SHP77 (cell line): ENCODE measurements at regions not wholly inside any gene's neighbourhood (a gene's known extent, or its start where the extent isn't known, plus 50 kb on each side); places are given as distances from the start of the nearest gene placed in this dataset.
A peak's percentile ranks its signal among the peaks of the same experiment; 100 is the strongest.

Experiments used
- DNase-seq, 2 experiments: peaks; one replicate each; lab custom pipeline; 2025; lab: John Stamatoyannopoulos, UW

DNA sequence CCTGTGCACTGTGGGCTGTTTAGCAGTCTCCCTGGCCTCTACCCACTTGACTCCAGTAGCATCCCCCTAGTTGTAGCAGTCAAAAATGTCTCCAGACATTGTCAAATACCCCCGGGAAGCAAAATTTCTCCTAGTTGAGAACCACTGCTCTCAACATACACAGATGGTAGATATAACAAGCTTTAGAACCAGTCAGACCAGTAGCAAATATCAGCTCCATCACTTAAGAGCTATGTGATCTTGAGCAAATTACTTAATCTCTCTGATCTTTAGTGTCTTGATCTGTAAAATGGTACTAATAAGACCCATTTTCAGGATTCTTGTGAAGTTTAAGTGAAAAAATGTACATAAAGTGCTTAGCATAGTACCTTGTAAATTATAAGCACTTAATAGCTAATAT is 96.2 kb downstream of the DUSP6 start:
- no peak for DNase-seq

GRCh38 chr12:89253488-89253887 is 98.8 kb downstream of the DUSP6 start:
- no peak for DNase-seq

- DNase-seq, result no peak
These were observed 100.0 kb downstream of the DUSP6 start for GRCh38 chr12:89252284-89252683.

GRCh38 chr12:89251342-89252271 is 100.7 kb downstream of the DUSP6 start:
- DNase-seq, result no peak

GRCh38 chr12:89250636-89251035 is 101.7 kb downstream of the DUSP6 start:
- DNase-seq, result no peak

DNA sequence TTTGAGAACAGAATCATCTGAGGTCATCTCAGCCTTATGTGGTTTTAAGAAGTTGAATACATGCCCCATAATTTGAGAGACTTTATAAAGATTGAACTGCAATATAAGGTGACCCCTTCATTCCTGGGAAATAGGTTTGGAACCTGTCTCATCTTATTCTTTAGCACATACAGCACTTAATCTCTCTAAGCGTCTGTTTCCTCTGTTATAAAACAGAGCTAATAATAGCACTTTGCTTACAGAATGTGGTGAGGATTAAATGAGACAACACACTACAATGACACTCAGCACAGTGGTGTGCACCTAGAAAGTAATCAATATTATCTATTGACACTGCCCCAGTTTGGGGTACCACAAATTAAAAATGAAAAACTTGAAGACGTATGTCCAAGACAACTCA is 102.1 kb downstream of the DUSP6 start:
- no peak for DNase-seq

DNA sequence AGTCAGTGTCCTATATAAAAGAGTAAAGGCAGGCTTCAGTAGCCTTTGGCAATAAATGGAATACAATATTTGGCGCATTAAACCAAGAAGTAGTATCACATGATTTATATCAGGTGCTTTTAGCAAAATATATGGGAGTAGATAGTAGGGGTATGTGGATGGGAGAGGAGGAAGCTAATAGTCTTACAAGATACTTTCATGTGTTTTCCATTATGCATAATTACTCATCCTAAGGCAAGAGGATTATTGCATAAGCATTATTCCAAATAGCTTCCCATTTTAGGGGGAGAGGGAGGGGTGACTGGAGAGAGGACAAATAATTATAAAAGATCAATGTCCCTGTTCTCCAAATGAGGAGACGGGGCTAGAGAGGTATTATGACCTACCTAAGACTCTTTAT is 104.3 kb downstream of the DUSP6 start:
- no peak for DNase-seq

- no peak for DNase-seq
These were observed 104.8 kb downstream of the DUSP6 start for GRCh38 chr12:89247541-89247942.

- no peak for DNase-seq
These were observed 107.2 kb downstream of the DUSP6 start for GRCh38 chr12:89245090-89245489.

DNA sequence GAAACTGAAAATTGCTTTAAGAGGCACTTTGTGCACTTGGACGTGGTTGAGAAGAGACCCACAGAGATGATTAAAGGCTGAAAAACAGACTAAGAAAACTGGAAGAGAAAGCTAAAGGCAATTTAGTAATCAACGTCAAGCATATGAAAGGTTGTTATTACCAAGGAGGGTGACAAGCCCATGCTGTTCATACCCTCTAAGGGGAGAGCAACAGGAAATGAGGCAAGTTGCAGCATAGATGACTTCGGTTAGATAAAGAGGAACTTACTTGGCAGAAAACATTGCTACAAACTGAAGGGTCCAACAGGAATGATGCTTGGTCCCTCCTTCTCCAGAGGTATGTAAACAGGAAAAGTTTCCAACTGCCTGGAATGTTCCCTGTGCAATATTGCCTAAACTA is 107.8 kb downstream of the DUSP6 start:
- DNase-seq, result no peak

DNA sequence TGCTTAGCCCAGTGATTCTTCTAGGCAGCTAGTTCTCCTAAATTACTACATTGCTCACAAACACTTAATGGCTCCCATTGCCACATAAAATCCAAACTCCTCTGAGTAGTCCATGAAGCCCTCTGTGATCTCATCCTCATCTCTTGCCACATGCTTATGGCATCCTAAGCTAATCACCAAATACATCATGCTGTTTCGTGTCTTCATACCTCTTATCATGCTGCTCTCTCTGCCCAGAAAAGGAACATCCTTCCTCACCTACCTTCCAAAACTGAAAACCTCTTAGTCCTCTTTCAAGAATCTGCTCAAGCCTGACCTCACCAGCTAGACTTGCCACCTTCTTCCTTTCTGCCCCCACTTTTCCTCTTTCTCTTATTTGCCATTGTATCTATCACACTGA is 108.5 kb downstream of the DUSP6 start:
- no peak for DNase-seq

GRCh38 chr12:89239534-89239933 is 112.8 kb downstream of the DUSP6 start:
- DNase-seq, result no peak

DNA sequence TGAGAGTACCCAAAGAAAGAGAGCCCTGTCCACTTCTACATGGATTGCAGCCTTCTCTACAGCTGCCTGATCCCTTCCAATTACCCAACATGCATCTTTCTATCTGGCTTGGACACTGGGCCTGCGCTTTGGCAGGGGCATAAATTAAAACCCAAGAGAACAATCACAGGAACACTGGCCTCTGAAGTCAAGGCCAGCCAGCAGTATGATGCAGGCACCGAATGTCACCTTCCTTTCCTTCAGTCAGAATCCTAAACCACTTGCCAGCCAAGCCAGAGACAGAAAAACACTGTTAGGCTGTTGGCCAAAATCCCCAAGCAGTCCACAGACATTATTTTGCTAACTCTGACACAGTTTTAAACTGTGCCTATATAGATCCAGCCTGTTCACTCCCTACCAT is 113.7 kb downstream of the DUSP6 start:
- DNase-seq, result no peak

- no peak for DNase-seq
These were observed 114.5 kb downstream of the DUSP6 start for GRCh38 chr12:89237763-89238162.

GRCh38 chr12:89236748-89237383 is 115.4 kb downstream of the DUSP6 start:
- no peak for DNase-seq

GRCh38 chr12:89236237-89236636 is 116.1 kb downstream of the DUSP6 start:
- no peak for DNase-seq

DNA sequence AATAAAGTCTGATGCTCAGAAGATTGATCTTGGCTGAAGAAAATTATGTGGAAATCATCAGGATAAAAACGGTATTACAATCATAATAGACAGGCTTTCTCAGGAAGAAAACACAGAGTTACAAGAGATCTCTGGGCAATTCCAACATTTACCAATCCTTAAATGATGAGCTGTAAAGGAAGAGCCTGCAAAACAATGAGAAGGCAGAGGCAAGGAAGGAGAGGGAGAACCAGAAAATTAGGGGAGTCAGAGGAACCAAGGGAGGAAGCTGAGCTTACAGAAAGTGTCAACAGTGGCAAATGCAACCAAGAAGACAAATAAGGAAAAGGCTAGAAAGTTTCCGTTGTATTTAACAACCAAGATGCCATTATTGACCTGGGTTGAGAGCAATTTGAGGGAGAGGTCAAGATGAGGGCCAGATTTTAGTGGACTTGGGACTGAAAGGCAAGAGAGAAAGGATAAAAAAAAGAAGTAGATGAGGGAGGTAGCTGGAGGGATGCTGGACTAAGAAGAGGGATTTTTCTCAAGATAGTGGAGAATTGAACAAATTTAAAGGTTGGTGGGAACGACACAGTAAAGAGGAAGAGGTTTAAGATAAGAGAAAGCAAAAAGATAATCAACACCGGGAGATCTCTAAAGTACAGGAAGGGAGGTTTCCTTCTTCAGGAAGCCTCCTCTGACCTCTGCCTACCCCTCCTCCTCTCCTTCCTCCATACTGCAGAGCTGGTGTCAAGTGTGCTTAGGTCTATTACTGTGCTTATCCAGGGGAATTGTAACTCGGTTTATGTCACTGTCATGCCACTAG is 116.9 kb downstream of the DUSP6 start:
- DNase-seq, result no peak

DNA sequence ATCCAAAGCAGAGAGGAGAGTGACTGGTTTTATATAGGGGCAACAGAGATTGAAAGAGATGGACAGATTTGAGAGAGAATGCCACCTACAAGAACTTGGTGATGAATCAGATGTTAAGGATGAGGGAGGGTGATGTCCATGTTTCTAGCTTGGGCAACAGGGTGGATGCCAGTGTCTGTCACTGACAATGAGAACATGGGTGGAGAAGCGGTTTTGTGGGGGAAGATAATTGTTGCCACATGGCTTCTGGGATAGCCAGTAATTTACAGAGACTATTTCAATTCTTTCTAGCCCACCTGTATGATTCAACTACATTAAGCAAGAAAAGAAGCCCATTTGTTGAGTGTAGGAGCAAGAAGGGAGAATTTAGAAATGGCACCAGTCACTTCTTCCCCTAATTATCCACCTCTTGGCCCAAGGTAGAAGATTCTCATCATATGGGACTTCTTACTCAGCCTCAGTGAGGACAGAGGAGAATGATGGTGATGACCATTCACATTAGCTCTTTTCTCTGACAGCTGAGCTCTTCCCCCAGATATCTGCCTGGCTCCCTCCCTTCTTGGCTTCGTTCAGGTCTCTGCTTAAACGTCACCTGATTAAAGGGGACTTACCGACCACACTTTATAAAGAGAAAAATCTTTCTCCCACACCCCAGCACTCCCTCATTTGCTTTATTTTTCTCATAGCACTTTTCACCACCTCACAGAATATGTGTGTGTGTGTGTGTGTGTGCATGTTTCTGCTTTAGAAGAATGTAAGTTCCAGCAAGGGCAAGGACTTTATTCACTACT is 117.8 kb downstream of the DUSP6 start:
- DNase-seq, result no peak

GRCh38 chr12:89231686-89232085 is 120.6 kb downstream of the DUSP6 start:
- DNase-seq, result no peak

DNA sequence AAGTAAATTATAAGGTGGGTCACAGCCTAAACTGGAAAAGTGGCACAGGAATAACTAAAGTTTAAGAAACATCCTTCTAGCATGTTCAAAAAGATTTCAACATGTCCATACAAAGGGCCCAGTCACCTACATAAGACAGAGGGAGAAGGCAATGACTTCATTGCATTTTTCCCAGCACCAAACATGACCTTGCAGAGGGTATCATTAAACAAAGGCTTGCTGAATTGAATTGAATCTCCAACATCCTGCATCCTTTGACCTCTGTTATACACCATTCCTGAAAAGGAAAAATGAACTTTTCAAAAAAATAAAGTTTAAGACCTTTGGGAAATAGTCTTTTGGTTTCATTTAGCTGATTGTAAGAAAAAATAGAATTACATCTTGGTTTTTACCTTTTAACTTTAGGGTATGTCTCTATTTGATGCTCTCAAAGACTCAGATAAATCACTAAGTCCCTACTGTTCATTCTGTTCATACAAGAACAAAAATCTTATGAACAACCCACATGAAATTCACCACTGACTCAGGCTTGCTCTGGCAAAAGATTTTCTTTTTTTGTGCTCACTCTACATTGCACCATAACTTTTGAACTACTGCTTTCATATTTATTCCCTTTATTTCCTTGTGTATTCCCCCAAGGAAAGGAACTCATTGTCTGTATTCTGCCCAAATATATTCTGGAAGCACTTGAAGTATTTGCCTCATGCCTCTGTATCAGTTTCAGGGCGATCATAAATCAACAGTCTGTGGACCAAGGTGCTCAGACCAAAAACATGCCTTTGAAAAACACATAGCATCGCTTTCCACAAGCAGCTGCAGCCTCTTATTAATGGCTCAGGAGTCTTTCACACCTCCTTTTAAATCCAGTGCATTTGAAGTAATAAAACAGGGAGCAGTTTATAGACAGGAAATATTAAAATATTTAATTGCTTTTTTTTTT is 121.7 kb downstream of the DUSP6 start:
- DNase-seq, result peak; percentile 14 to 40

DNA sequence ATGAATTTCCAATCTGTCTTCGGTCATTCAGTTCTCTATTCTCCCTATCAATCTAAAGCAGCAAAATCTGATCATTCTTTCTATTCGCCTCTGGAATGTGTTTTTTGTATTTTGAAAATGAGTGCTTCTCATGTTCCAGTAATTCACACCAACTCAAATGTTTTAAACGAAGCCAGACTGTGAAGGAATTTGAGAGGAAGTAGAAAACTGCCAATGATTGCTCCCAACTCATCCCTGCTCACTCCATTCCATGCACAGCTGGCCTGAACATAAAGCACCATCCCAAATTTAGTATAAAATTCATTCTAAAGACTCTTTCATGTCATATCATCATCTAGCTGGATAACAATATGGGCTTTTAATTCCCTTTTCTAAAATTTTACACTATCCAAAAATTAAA is 123.8 kb downstream of the DUSP6 start:
- no peak for DNase-seq
